K562 (cell line): ENCODE measurements at regions not wholly inside any gene's neighbourhood (a gene's known extent, or its start where the extent isn't known, plus 50 kb on each side); places are given as distances from the start of the nearest gene placed in this dataset.

ENCODE experiments used
- ATAC-seq: fragments of 200-7000 bp; cut with Tn5 transposase; 3 replicates; pipeline ENCODE4 v1.9.1; 2020; ENCODE audit warnings: moderate library complexity
- BruUV-seq: library from RNA; stranded (reverse); fragments of 400-500 nt; replicated peaks from 2 replicates; lab custom pipeline; 2021; lab: Mats Ljungman, UMichigan
- CTCF ChIA-PET: fragments of 300-600 bp; formaldehyde crosslinking; extraction: SDS; loops from one replicate; lab custom pipeline; 2021; ENCODE audit warnings: low intra/inter-chr PET ratio; lab: Yijun Ruan, JAX
- POLR2A ChIA-PET: fragments of 300-600, 350-650 bp; sonication (Branson Sonifier 250); formaldehyde crosslinking; extraction: SDS; loops from one replicate; lab custom pipeline; 2021; ENCODE audit warnings: antibody characterized with exemption, inconsistent platforms; lab: Yijun Ruan, JAX
- DNase-seq, 4 experiments: peaks; one replicate each; pipeline versions ENCODE4 v3.0.0 to v3.0.0-alpha.2; 2011 to 2018; ENCODE audit warnings: low spot score in 3 of 4, mixed read lengths in 3 of 4; ENCODE audit errors: extremely low read depth in 1 of 4
- FAIRE-seq: peaks from 2 replicates; lab custom pipeline; 2011; peaks lifted over from hg19 to GRCh38; lab: Jason Lieb, UNC
- H2AFZ ChIP-seq: 2 replicates; pipeline ENCODE4 v1.6.0; 2011; ENCODE audit warnings: low read depth, low read length, control low read depth, inconsistent platforms
- H3K27ac ChIP-seq: fragments of 200-600 bp; 3 replicates; pipeline ENCODE4 v1.8.0; 2011; ENCODE audit warnings: low read depth, mild to moderate bottlenecking, control low read depth, inconsistent platforms, low read length, moderate library complexity, mixed read lengths; ENCODE audit errors: extremely low read depth
- H3K27me3 ChIP-seq, 2 experiments: fragments of 300-600 bp in 1 of 2; 2 replicates in 1 of 2; 3 replicates in 1 of 2; pipeline versions ENCODE4 v1.6.0 to v1.8.0; 2011; ENCODE audit warnings: inconsistent platforms in 2 of 2, low read length in 2 of 2, mild to moderate bottlenecking in 1 of 2, mixed read lengths in 1 of 2, moderate library complexity in 1 of 2; ENCODE audit not compliant: control insufficient read depth in 2 of 2, insufficient read depth in 2 of 2
- H3K36me3 ChIP-seq: fragments of 300-600 bp; 3 replicates; pipeline ENCODE4 v1.8.0; 2011; ENCODE audit warnings: mild to moderate bottlenecking, low read length, inconsistent platforms; ENCODE audit not compliant: control insufficient read depth, insufficient read depth
- H3K4me1 ChIP-seq, 2 experiments: fragments of 200-600 bp in 1 of 2; replicated peaks in 1 of 2; 2 replicates in 1 of 2; 3 replicates in 1 of 2; pipeline versions ENCODE4 v1.5.1 to v1.8.0; 2011; ENCODE audit warnings: inconsistent platforms in 2 of 2, low read length in 2 of 2, mild to moderate bottlenecking in 1 of 2, mixed read lengths in 1 of 2, moderate library complexity in 1 of 2; ENCODE audit not compliant: control insufficient read depth in 2 of 2, insufficient read depth in 2 of 2
- H3K4me2 ChIP-seq: 2 replicates; pipeline ENCODE4 v1.6.1; 2011; ENCODE audit warnings: low read length, control low read depth, inconsistent platforms, mixed read lengths; ENCODE audit not compliant: insufficient read depth
- H3K4me3 ChIP-seq: fragments of 200-600 bp; sonication (generic), shearing (Covaris generic); 2 replicates; pipeline ENCODE4 v1.5.1; 2016; ENCODE audit warnings: control low read depth, inconsistent platforms
- H3K79me2 ChIP-seq: fragments of 200-600 bp; 3 replicates; pipeline ENCODE4 v1.8.0; 2011; ENCODE audit warnings: low read length, inconsistent platforms; ENCODE audit not compliant: control insufficient read depth, insufficient read depth
- H3K9ac ChIP-seq, 2 experiments: 2 replicates each; pipeline versions ENCODE4 v1.6.0 to v1.6.1; 2011; ENCODE audit warnings: low read depth in 2 of 2, low read length in 2 of 2, control low read depth in 1 of 2, inconsistent platforms in 1 of 2, mild to moderate bottlenecking in 1 of 2, mixed read lengths in 1 of 2; ENCODE audit not compliant: insufficient read depth in 1 of 2
- H3K9me1 ChIP-seq: one replicate; pipeline ENCODE4 v1.6.0; 2011; ENCODE audit warnings: inconsistent platforms, mild to moderate bottlenecking, low read length, moderate library complexity; ENCODE audit not compliant: control insufficient read depth, insufficient read depth
- H3K9me3 ChIP-seq: replicated peaks from 2 replicates; pipeline ENCODE4 v1.5.1; 2011; ENCODE audit warnings: low read depth, low read length, inconsistent platforms; ENCODE audit not compliant: control insufficient read depth, insufficient read depth
- H4K20me1 ChIP-seq: replicated peaks from 2 replicates; pipeline ENCODE4 v1.6.1; 2011; ENCODE audit warnings: low read length, inconsistent platforms, mixed read lengths; ENCODE audit not compliant: control insufficient read depth, insufficient read depth
- KLF16 ChIP-seq: IDR thresholded peaks from 2 replicates; pipeline ENCODE4 v1.6.1; 2016; ENCODE audit warnings: antibody characterized with exemption
- TCFL5 ChIP-seq: fragments of 250-450 bp; sonication (Bioruptor Pico); conservative IDR thresholded peaks from 2 replicates; pipeline ENCODE4 v1.6.1; 2021; ENCODE audit warnings: mild to moderate bottlenecking, moderate library complexity, matching md5 sums
- ZFP30 ChIP-seq: fragments of 250-450 bp; sonication (Bioruptor Pico); IDR thresholded peaks from 2 replicates; pipeline ENCODE4 v1.8.0; 2022; ENCODE audit warnings: moderate library complexity, mild to moderate bottlenecking, inconsistent platforms, borderline replicate concordance
- WGBS: fragments of 100-300 bp; shearing (Covaris generic); methylation state at CpG from one replicate; pipeline ENCODE4 v1.1.6; 2016; ENCODE audit warnings: low coverage, mixed read lengths; ENCODE audit not compliant: insufficient coverage; ENCODE audit errors: missing lambda C conversion rate; 5-methylcytosine and 5-hydroxymethylcytosine counted together
- in situ Hi-C: fragments of 300-500 bp; cut with MboI; formaldehyde crosslinking; loops from 4 replicates; pipeline ENCODE4 v1.15.0; 2018; ENCODE audit warnings: inconsistent platforms, mixed read lengths
- intact Hi-C: fragments of 100-400 bp; cut with micrococcal nuclease; formaldehyde crosslinking; loops from 2 replicates; pipeline ENCODE4 v1.14.2; 2022
- TF ChIP-seq, protein P1 (sequence below): fragments of 250-450 bp; sonication (Bioruptor Pico); IDR thresholded peaks from 2 replicates; pipeline ENCODE4 v1.4.0; 2020; ENCODE audit warnings: mild to moderate bottlenecking
- TF ChIP-seq, protein P2 (sequence below), 3 experiments: IDR thresholded peaks in 2 of 3; conservative IDR thresholded peaks in 1 of 3; 2 replicates each; pipeline ENCODE4 v1.5.1; 2011 to 2012; ENCODE audit warnings: low read length in 3 of 3, mild to moderate bottlenecking in 3 of 3, control low read depth in 2 of 3, improper control_type of control experiment in 1 of 3, inconsistent platforms in 1 of 3, low read depth in 1 of 3, mixed read lengths in 1 of 3, moderate library complexity in 1 of 3; ENCODE audit not compliant: insufficient read depth in 2 of 3

- Histone ChIP-seq H3K79me2 (no peaks in the 10 kb centered on the region), H4K20me1 (no peaks in the 10 kb centered on the region), H3K4me2 (no peak overlapping the region), H3K27ac (no peak overlapping the region), H3K4me3 (no peak overlapping the region), H3K36me3 (no peaks in the 10 kb centered on the region), H2AFZ (no peak overlapping the region), H3K27me3 (no peaks in the 10 kb centered on the region), H3K9me1 (no peaks in the 10 kb centered on the region), H3K4me1 (no peaks in the 10 kb centered on the region), H3K9ac (no peak overlapping the region), H3K9me3 (no peaks in the 10 kb centered on the region)
- no peak for ATAC-seq
- in situ Hi-C loops, result no loop called here
- BruUV-seq, result no TSS peak
- intact Hi-C loops, result no loop called here
- WGBS, result 0% methylated on average over 2 of the region's 2 CpGs
- ChIA-PET POLR2A (no interaction called here), CTCF (no interaction called here)
- DNase-seq, result no peak
- no peak for FAIRE-seq
- TF ChIP-seq KLF16 (no peak), ZFP30 (CRISPR knock-in tag) (no peak)
- TF ChIP-seq, protein P1, sequence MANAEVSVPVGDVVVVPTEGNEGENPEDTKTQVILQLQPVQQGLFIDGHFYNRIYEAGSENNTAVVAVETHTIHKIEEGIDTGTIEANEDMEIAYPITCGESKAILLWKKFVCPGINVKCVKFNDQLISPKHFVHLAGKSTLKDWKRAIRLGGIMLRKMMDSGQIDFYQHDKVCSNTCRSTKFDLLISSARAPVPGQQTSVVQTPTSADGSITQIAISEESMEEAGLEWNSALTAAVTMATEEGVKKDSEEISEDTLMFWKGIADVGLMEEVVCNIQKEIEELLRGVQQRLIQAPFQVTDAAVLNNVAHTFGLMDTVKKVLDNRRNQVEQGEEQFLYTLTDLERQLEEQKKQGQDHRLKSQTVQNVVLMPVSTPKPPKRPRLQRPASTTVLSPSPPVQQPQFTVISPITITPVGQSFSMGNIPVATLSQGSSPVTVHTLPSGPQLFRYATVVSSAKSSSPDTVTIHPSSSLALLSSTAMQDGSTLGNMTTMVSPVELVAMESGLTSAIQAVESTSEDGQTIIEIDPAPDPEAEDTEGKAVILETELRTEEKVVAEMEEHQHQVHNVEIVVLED (CRISPR knock-in tag), result no peak
Measured at GRCh38 chr2:146985753-146986152, 859.1 kb upstream of the ACVR2A start.

GRCh38 chr2:146984014-146984413, 860.8 kb upstream of the ACVR2A start:
- TF ChIP-seq TCFL5 (CRISPR knock-in tag), result no peak
- TF ChIP-seq, protein P2, sequence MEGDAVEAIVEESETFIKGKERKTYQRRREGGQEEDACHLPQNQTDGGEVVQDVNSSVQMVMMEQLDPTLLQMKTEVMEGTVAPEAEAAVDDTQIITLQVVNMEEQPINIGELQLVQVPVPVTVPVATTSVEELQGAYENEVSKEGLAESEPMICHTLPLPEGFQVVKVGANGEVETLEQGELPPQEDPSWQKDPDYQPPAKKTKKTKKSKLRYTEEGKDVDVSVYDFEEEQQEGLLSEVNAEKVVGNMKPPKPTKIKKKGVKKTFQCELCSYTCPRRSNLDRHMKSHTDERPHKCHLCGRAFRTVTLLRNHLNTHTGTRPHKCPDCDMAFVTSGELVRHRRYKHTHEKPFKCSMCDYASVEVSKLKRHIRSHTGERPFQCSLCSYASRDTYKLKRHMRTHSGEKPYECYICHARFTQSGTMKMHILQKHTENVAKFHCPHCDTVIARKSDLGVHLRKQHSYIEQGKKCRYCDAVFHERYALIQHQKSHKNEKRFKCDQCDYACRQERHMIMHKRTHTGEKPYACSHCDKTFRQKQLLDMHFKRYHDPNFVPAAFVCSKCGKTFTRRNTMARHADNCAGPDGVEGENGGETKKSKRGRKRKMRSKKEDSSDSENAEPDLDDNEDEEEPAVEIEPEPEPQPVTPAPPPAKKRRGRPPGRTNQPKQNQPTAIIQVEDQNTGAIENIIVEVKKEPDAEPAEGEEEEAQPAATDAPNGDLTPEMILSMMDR (IDR thresholded peaks at IDR 0.05 in 2 of 3, conservative IDR thresholded peaks at IDR 0.05 in 1 of 3; ENCODE audit: insufficient read depth in 2 of 3, low read depth in 1 of 3, low read length in 3 of 3), result no peak
- TF ChIP-seq, all 486 proteins: peak for 0
- H2AFZ ChIP-seq, result no peak overlapping the region
- DNase-seq (no peak), ATAC-seq (no peak), FAIRE-seq (no peak)
- intact Hi-C loops, result no loop called here
- H3K9me1 ChIP-seq, result no peaks in the 10 kb centered on the region
- H3K4me3 ChIP-seq, result no peak overlapping the region
- no peaks in the 10 kb centered on the region for H3K27me3 ChIP-seq
- H3K36me3 ChIP-seq, result no peaks in the 10 kb centered on the region
- no peaks in the 10 kb centered on the region for H3K4me1 ChIP-seq
- no peak overlapping the region for H3K4me2 ChIP-seq
- WGBS, result 0% methylated on average over 4 of the region's 4 CpGs
- H3K27ac ChIP-seq, result no peak overlapping the region
- in situ Hi-C loops, result no loop called here
- no peaks in the 10 kb centered on the region for H4K20me1 ChIP-seq
- BruUV-seq, result no TSS peak
- ChIA-PET POLR2A (no interaction called here), CTCF (no interaction called here)
- H3K79me2 ChIP-seq, result no peaks in the 10 kb centered on the region
- no peak overlapping the region for H3K9ac ChIP-seq
- H3K9me3 ChIP-seq, result no peaks in the 10 kb centered on the region
